Dendritic cell treated with granulocyte-macrophage colony-stimulating factor and Interleukin-4, amounts not matched to agents 40 ng/mL and 50 ng/mL, for 4 days (primary cell): ENCODE measurements at regions not wholly inside any gene's neighbourhood (a gene's known extent, or its start where the extent isn't known, plus 50 kb on each side); places are given as distances from the start of the nearest gene placed in this dataset.

Experiments
- H3K27ac Mint-ChIP-seq: one replicate; pipeline ENCODE4 v1.8.0; 2022; ENCODE audit warnings: mild to moderate bottlenecking, mixed read lengths
- H3K27me3 Mint-ChIP-seq: one replicate; pipeline ENCODE4 v1.8.0; 2022; ENCODE audit warnings: mild to moderate bottlenecking, mixed read lengths
- H3K36me3 Mint-ChIP-seq: one replicate; pipeline ENCODE4 v1.8.0; 2022; ENCODE audit warnings: low read depth, mixed read lengths
- H3K4me1 Mint-ChIP-seq: one replicate; pipeline ENCODE4 v1.8.0; 2022; ENCODE audit warnings: low read depth, mixed read lengths
- H3K4me3 Mint-ChIP-seq: one replicate; pipeline ENCODE4 v1.8.0; 2022; ENCODE audit warnings: mild to moderate bottlenecking, moderate library complexity, mixed read lengths
- H3K9me3 Mint-ChIP-seq: one replicate; pipeline ENCODE4 v1.8.0; 2022; ENCODE audit warnings: mixed read lengths
- intact Hi-C: fragments of 100-400 bp; cut with micrococcal nuclease; formaldehyde crosslinking; loops from one replicate; pipeline ENCODE4 v1.15.0; 2022

- Mint-ChIP-seq H3K27me3 (no peaks in the 10 kb centered on the region), H3K4me1 (no peaks in the 10 kb centered on the region), H3K4me3 (no peak overlapping the region), H3K9me3 (no peaks in the 10 kb centered on the region), H3K36me3 (no peaks in the 10 kb centered on the region), H3K27ac (no peak overlapping the region)
- intact Hi-C loops, result no loop called here
Observed at GRCh38 chr5:63687854-63688516, 274.3 kb downstream of the HTR1A start.

GRCh38 chr5:63686938-63687337 lies 275.3 kb downstream of the HTR1A start:
- no peaks in the 10 kb centered on the region for H3K4me1 Mint-ChIP-seq
- H3K36me3 Mint-ChIP-seq, result no peaks in the 10 kb centered on the region
- no peak overlapping the region for H3K4me3 Mint-ChIP-seq
- H3K27me3 Mint-ChIP-seq, result no peaks in the 10 kb centered on the region
- intact Hi-C loops, result no loop called here
- H3K9me3 Mint-ChIP-seq, result peaks cover under 1% of the 10 kb centered on the region
- H3K27ac Mint-ChIP-seq, result no peak overlapping the region

- no peak overlapping the region for H3K27ac Mint-ChIP-seq
- no peaks in the 10 kb centered on the region for H3K4me1 Mint-ChIP-seq
- H3K36me3 Mint-ChIP-seq, result no peaks in the 10 kb centered on the region
- intact Hi-C loops, result no loop called here
- no peak overlapping the region for H3K4me3 Mint-ChIP-seq
- H3K27me3 Mint-ChIP-seq, result no peaks in the 10 kb centered on the region
- H3K9me3 Mint-ChIP-seq, result peaks cover 8% of the 10 kb centered on the region
Observed at GRCh38 chr5:63686181-63686580, 276.1 kb downstream of the HTR1A start.

- intact Hi-C loops, result no loop called here
- Mint-ChIP-seq H3K4me1 (no peaks in the 10 kb centered on the region), H3K4me3 (no peak overlapping the region), H3K36me3 (no peaks in the 10 kb centered on the region), H3K9me3 (peaks cover 12% of the 10 kb centered on the region), H3K27me3 (no peaks in the 10 kb centered on the region), H3K27ac (no peak overlapping the region)
Observed at GRCh38 chr5:63685454-63685853, 276.8 kb downstream of the HTR1A start.

- Mint-ChIP-seq H3K4me1 (no peaks in the 10 kb centered on the region), H3K4me3 (no peak overlapping the region)
Observed at GRCh38 chr5:63674881-63675280, 287.4 kb downstream of the HTR1A start.

GRCh38 chr5:63655043-63655442 lies 307.2 kb downstream of the HTR1A start:
- intact Hi-C loops, result no loop called here
- Mint-ChIP-seq H3K27ac (no peak overlapping the region), H3K4me1 (no peaks in the 10 kb centered on the region), H3K4me3 (no peak overlapping the region), H3K27me3 (no peaks in the 10 kb centered on the region), H3K36me3 (no peaks in the 10 kb centered on the region), H3K9me3 (no peaks in the 10 kb centered on the region)

More at GRCh38 chr5:63674881-63675280, 287.4 kb downstream of the HTR1A start:
- no peaks in the 10 kb centered on the region for H3K27me3 Mint-ChIP-seq
- no peak overlapping the region for H3K27ac Mint-ChIP-seq
- peaks cover 46% of the 10 kb centered on the region for H3K9me3 Mint-ChIP-seq
- no peaks in the 10 kb centered on the region for H3K36me3 Mint-ChIP-seq
- intact Hi-C loops, result no loop called here

- H3K4me3 Mint-ChIP-seq, result no peak overlapping the region
- no peak overlapping the region for H3K27ac Mint-ChIP-seq
- intact Hi-C loops, result no loop called here
- no peaks in the 10 kb centered on the region for H3K4me1 Mint-ChIP-seq
- peaks cover 11% of the 10 kb centered on the region for H3K9me3 Mint-ChIP-seq
- H3K27me3 Mint-ChIP-seq, result no peaks in the 10 kb centered on the region
- no peaks in the 10 kb centered on the region for H3K36me3 Mint-ChIP-seq
Observed at GRCh38 chr5:63650581-63650980, 311.7 kb downstream of the HTR1A start.

GRCh38 chr5:63648376-63648775 lies 313.9 kb downstream of the HTR1A start:
- Mint-ChIP-seq H3K4me3 (no peak overlapping the region), H3K27ac (no peak overlapping the region), H3K36me3 (no peaks in the 10 kb centered on the region), H3K27me3 (no peaks in the 10 kb centered on the region), H3K9me3 (peaks cover 21% of the 10 kb centered on the region), H3K4me1 (no peaks in the 10 kb centered on the region)
- intact Hi-C loops, result no loop called here

GRCh38 chr5:63629951-63630630 lies 332.2 kb downstream of the HTR1A start:
- no peak overlapping the region for H3K4me3 Mint-ChIP-seq
- intact Hi-C loops, result no loop called here
- no peaks in the 10 kb centered on the region for H3K27me3 Mint-ChIP-seq
- peaks cover 52% of the 10 kb centered on the region for H3K9me3 Mint-ChIP-seq
- no peaks in the 10 kb centered on the region for H3K36me3 Mint-ChIP-seq
- H3K4me1 Mint-ChIP-seq, result no peaks in the 10 kb centered on the region
- no peak overlapping the region for H3K27ac Mint-ChIP-seq

- H3K9me3 Mint-ChIP-seq, result no peaks in the 10 kb centered on the region
- H3K27ac Mint-ChIP-seq, result no peak overlapping the region
- H3K4me3 Mint-ChIP-seq, result no peak overlapping the region
- H3K4me1 Mint-ChIP-seq, result no peaks in the 10 kb centered on the region
- no peaks in the 10 kb centered on the region for H3K27me3 Mint-ChIP-seq
- intact Hi-C loops, result no loop called here
- no peaks in the 10 kb centered on the region for H3K36me3 Mint-ChIP-seq
Observed at GRCh38 chr5:63613442-63613841, 348.8 kb downstream of the HTR1A start.

- no peaks in the 10 kb centered on the region for H3K36me3 Mint-ChIP-seq
Observed at GRCh38 chr5:63603996-63604395, 358.2 kb downstream of the HTR1A start.

GRCh38 chr5:63602971-63603370 lies 359.3 kb downstream of the HTR1A start:
- H3K4me3 Mint-ChIP-seq, result no peak overlapping the region
- H3K36me3 Mint-ChIP-seq, result no peaks in the 10 kb centered on the region
- intact Hi-C loops, result no loop called here
- no peak overlapping the region for H3K27ac Mint-ChIP-seq
- H3K27me3 Mint-ChIP-seq, result no peaks in the 10 kb centered on the region
- H3K4me1 Mint-ChIP-seq, result no peaks in the 10 kb centered on the region
- H3K9me3 Mint-ChIP-seq, result peaks cover 62% of the 10 kb centered on the region

More at GRCh38 chr5:63603996-63604395, 358.2 kb downstream of the HTR1A start:
- intact Hi-C loops, result no loop called here
- H3K27ac Mint-ChIP-seq, result no peak overlapping the region
- H3K9me3 Mint-ChIP-seq, result peaks cover 62% of the 10 kb centered on the region
- no peaks in the 10 kb centered on the region for H3K27me3 Mint-ChIP-seq
- no peaks in the 10 kb centered on the region for H3K4me1 Mint-ChIP-seq
- no peak overlapping the region for H3K4me3 Mint-ChIP-seq

- Mint-ChIP-seq H3K9me3 (peaks cover 20% of the 10 kb centered on the region), H3K27ac (no peak overlapping the region), H3K4me1 (no peaks in the 10 kb centered on the region), H3K4me3 (no peak overlapping the region), H3K36me3 (no peaks in the 10 kb centered on the region), H3K27me3 (no peaks in the 10 kb centered on the region)
- intact Hi-C loops, result no loop called here
Observed at GRCh38 chr5:63596254-63596653, 366.0 kb downstream of the HTR1A start.

- peaks cover 29% of the 10 kb centered on the region for H3K9me3 Mint-ChIP-seq
- no peaks in the 10 kb centered on the region for H3K4me1 Mint-ChIP-seq
- intact Hi-C loops, result no loop called here
- no peaks in the 10 kb centered on the region for H3K36me3 Mint-ChIP-seq
- H3K27me3 Mint-ChIP-seq, result no peaks in the 10 kb centered on the region
- no peak overlapping the region for H3K4me3 Mint-ChIP-seq
- no peak overlapping the region for H3K27ac Mint-ChIP-seq
Observed at GRCh38 chr5:63573380-63573779, 388.9 kb downstream of the HTR1A start.

- no peaks in the 10 kb centered on the region for H3K4me1 Mint-ChIP-seq
Observed at GRCh38 chr5:63572740-63573139, 389.5 kb downstream of the HTR1A start.

More at GRCh38 chr5:63572740-63573139, 389.5 kb downstream of the HTR1A start:
- no peaks in the 10 kb centered on the region for H3K36me3 Mint-ChIP-seq
- peaks cover 29% of the 10 kb centered on the region for H3K9me3 Mint-ChIP-seq
- no peaks in the 10 kb centered on the region for H3K27me3 Mint-ChIP-seq
- intact Hi-C loops, result no loop called here
- H3K27ac Mint-ChIP-seq, result no peak overlapping the region
- H3K4me3 Mint-ChIP-seq, result no peak overlapping the region
